T-helper 1 cell treated with Interleukin-12 subunit alpha and Interleukin-12 subunit beta and Interleukin-4 antibody, amounts not matched to agents 30 ng/mL and 1 ng/mL, for 36 hours (primary cell): ENCODE measurements at regions not wholly inside any gene's neighbourhood (a gene's known extent, or its start where the extent isn't known, plus 50 kb on each side); places are given as distances from the start of the nearest gene placed in this dataset.

ENCODE experiments used
- intact Hi-C: fragments of 100-400 bp; cut with micrococcal nuclease; formaldehyde crosslinking; loops from one replicate; pipeline ENCODE4 v1.15.1; 2024

GRCh38 chr2:107548216-107548615 is 278.5 kb upstream of the RGPD4 start:
- intact Hi-C loops, result no loop called here

- intact Hi-C loops, result no loop called here
These were observed 273.6 kb upstream of the RGPD4 start for GRCh38 chr2:107553046-107553445.

- intact Hi-C loops, result no loop called here
These were observed 273.2 kb upstream of the RGPD4 start for GRCh38 chr2:107553539-107553938.

GRCh38 chr2:107556038-107556627 is 270.6 kb upstream of the RGPD4 start:
- intact Hi-C loops, result no loop called here

GRCh38 chr2:107558295-107558694 is 268.4 kb upstream of the RGPD4 start:
- intact Hi-C loops, result no loop called here

- intact Hi-C loops, result no loop called here
These were observed 257.2 kb upstream of the RGPD4 start for GRCh38 chr2:107569496-107569895.

- intact Hi-C loops, result loop anchor here (10.0 kb wide), 1 partner anchor 1014 kb away; no protein-coding TSS in a partner anchor
These were observed 255.8 kb upstream of the RGPD4 start for GRCh38 chr2:107570876-107571275.

GRCh38 chr2:107572890-107573289 is 253.8 kb upstream of the RGPD4 start:
- intact Hi-C loops, result loop anchor here (10.0 kb wide), 1 partner anchor 1012 kb away; no protein-coding TSS in a partner anchor

GRCh38 chr2:107576991-107577390 is 249.7 kb upstream of the RGPD4 start:
- intact Hi-C loops, result loop anchor here (10.0 kb wide), 1 partner anchor 1008 kb away; no protein-coding TSS in a partner anchor

GRCh38 chr2:107582487-107582886 is 244.2 kb upstream of the RGPD4 start:
- intact Hi-C loops, result no loop called here

- intact Hi-C loops, result no loop called here
These were observed 242.1 kb upstream of the RGPD4 start for GRCh38 chr2:107584577-107584976.

GRCh38 chr2:107585851-107586250 is 240.8 kb upstream of the RGPD4 start:
- intact Hi-C loops, result no loop called here

GRCh38 chr2:107588181-107588580 is 238.5 kb upstream of the RGPD4 start:
- intact Hi-C loops, result no loop called here

- intact Hi-C loops, result no loop called here
These were observed 237.6 kb upstream of the RGPD4 start for GRCh38 chr2:107589079-107589491.

GRCh38 chr2:107591561-107592279 is 235.0 kb upstream of the RGPD4 start:
- intact Hi-C loops, result no loop called here

- intact Hi-C loops, result no loop called here
These were observed 234.4 kb upstream of the RGPD4 start for GRCh38 chr2:107592280-107592624.

GRCh38 chr2:107595285-107595684 is 231.4 kb upstream of the RGPD4 start:
- intact Hi-C loops, result no loop called here

GRCh38 chr2:107595749-107596148 is 230.9 kb upstream of the RGPD4 start:
- intact Hi-C loops, result no loop called here

- intact Hi-C loops, result no loop called here
These were observed 229.2 kb upstream of the RGPD4 start for GRCh38 chr2:107597507-107597906.

GRCh38 chr2:107602801-107603200 is 223.9 kb upstream of the RGPD4 start:
- intact Hi-C loops, result no loop called here

GRCh38 chr2:107607054-107607453 is 219.6 kb upstream of the RGPD4 start:
- intact Hi-C loops, result no loop called here

- intact Hi-C loops, result no loop called here
These were observed 219.2 kb upstream of the RGPD4 start for GRCh38 chr2:107607473-107607872.

- intact Hi-C loops, result no loop called here
These were observed 211.7 kb upstream of the RGPD4 start for GRCh38 chr2:107615039-107615438.
